Colonic mucosa (tissue), 4 donors: ENCODE measurements at regions not wholly inside any gene's neighbourhood (a gene's known extent, or its start where the extent isn't known, plus 50 kb on each side); places are given as distances from the start of the nearest gene placed in this dataset.

ENCODE experiments used
- DNase-seq: peaks from one replicate; pipeline ENCODE4 v3.0.0-alpha.2; 2020
- H3K27ac ChIP-seq: fragments of 200-600 bp; one replicate; pipeline ENCODE4 v1.8.0; 2021
- H3K27me3 ChIP-seq: fragments of 200-600 bp; one replicate; pipeline ENCODE4 v1.8.0; 2021
- H3K36me3 ChIP-seq: fragments of 200-600 bp; one replicate; pipeline ENCODE4 v1.8.0; 2021
- H3K4me1 ChIP-seq: fragments of 200-600 bp; one replicate; pipeline ENCODE4 v1.8.0; 2021; ENCODE audit warnings: mild to moderate bottlenecking
- H3K4me3 ChIP-seq: fragments of 200-600 bp; one replicate; pipeline ENCODE4 v1.8.0; 2021
- H3K9ac ChIP-seq, 2 donors: one replicate each; pipeline ENCODE4 v1.7.0; 2013; ENCODE audit warnings: control low read depth in 2 of 2, low read depth in 2 of 2, low read length in 2 of 2
- H3K9me3 ChIP-seq: fragments of 200-600 bp; one replicate; pipeline ENCODE4 v1.8.0; 2021
- CTCF ChIP-seq: fragments of 200-600 bp; IDR thresholded peaks from one replicate; pipeline ENCODE4 v1.8.0; 2022; ENCODE audit warnings: antibody characterized with exemption, mild to moderate bottlenecking
- intact Hi-C: fragments of 100-400 bp; cut with DNase I; formaldehyde crosslinking; loops from one replicate; pipeline ENCODE4 v1.14.1; 2022
- donor health status: healthy.
- donor health status: DM: no; HTN: no; CAD: no.
- donor health status: DM: no; HTN: no; CAD: no.

DNA sequence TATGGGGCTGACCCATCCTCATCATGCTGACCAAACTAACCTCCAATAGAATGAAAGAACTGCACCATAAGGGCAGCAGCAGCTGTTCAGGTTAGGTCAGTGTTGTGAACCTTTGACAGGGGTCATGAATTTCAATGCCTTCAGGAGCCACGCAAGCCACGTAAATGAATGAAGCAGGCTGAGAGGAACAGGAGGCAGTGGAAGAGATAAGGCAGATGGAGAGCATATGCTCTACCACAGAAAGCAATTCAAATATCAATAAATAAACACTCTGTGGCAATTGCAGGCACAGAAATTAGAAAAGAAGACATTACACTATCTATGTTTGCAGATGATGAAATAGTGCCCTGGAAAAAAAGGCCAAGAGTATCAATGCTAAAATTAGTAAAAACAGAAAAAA is 56.3 kb downstream of the SCG2 start:
- Histone ChIP-seq H3K4me1 (no peaks in the 10 kb centered on the region), H3K9ac (no peak overlapping the region), H3K36me3 (no peaks in the 10 kb centered on the region), H3K27me3 (no peaks in the 10 kb centered on the region), H3K27ac (no peak overlapping the region), H3K4me3 (no peak overlapping the region), H3K9me3 (no peaks in the 10 kb centered on the region)
- intact Hi-C loops: no loop called here
- no peak for TF ChIP-seq CTCF
- no peak for DNase-seq
